GM19395 (cell line): ENCODE measurements at regions not wholly inside any gene's neighbourhood (a gene's known extent, or its start where the extent isn't known, plus 50 kb on each side); places are given as distances from the start of the nearest gene placed in this dataset.
"Not testable (repeated sequence)": the region's sequence is repeated elsewhere in the genome, so short reads cannot be mapped to it uniquely, and the experiment has no call there.

Source experiments
- ATAC-seq: cut with Tn5 transposase; IDR thresholded peaks from one replicate; pipeline ENCODE4 v1.9.1; 2021; ENCODE audit warnings: mild to moderate bottlenecking, moderate library complexity; ENCODE audit not compliant: unreplicated experiment

DNA sequence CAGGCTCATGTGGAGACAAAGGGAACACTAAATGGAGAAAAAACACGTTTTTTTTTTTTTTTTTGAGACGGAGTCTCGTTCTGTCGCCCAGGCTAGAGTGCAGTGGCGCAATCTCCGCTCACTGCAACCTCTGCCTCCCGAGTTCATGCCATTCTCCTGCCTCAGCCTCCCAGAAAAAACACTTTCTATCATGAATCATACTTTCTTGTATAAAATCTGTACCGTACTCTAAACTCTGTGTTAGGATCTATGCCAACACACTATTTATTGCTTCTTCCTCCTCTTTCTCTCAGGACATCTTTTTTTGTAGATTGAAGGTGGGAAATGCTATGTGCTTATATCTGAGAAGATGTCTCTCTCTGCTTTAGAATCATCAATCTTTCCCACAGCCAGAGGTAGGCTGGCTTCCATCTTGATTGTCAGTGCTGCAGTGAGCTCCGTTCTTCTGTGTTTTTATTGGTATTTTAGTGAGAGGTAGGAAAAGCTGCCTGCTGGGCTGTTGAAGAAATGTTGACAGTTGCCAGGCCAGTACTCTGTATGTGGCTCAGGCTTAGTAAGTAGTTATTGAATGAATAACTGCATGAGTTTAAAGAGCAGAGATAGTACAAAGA, 101.1 kb downstream of the GPR85 start:
- ATAC-seq = no peak

DNA sequence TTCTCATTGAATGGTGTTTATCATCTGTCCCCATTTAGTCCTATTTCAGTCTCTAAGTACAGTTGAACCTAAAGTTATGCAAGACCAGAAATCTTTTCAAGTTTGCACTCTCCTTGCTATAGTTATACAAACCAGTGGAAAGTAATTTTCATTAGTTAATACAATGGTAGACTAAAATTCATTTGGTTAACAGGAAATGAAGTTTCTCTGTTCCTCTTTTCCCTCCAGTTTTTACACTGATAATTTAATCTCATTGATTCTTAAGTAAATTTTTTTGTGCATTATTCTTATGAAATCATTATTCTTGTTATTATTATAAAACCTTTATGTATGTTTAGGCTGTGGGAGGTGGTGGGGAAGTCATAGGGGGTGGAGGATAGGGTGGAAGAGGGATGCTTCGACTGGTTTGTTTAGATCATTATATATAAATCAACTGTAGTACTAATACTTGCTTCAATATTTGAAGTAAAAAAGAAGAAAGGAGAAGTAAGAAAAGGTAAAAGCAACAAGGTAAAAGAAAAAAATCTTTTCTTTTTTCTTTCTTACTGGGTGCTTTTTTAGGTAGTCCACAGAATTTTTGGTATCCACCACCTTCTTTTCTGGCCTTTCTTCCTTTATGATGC, 104.1 kb downstream of the GPR85 start:
- peak; percentile 81 for ATAC-seq

DNA sequence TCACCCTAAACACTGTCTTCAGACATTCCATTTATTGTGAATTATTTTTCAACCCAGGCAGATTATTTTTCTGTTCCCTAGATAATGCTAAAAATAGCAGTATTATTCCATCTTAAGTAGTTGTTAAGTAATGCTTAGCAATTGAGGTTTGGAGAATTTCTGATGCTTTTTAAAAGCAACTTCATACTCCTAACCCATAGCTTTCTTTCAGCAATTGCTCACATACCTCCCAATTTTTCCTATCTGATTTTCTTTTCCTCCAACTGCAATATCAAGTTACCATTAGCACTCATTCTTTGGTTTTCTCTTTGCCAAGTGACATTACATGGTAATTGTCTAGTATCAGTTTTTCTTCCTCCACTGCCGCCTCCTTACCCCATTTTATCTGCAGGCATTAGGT, 104.7 kb downstream of the GPR85 start:
- peak; percentile 41 for ATAC-seq

DNA sequence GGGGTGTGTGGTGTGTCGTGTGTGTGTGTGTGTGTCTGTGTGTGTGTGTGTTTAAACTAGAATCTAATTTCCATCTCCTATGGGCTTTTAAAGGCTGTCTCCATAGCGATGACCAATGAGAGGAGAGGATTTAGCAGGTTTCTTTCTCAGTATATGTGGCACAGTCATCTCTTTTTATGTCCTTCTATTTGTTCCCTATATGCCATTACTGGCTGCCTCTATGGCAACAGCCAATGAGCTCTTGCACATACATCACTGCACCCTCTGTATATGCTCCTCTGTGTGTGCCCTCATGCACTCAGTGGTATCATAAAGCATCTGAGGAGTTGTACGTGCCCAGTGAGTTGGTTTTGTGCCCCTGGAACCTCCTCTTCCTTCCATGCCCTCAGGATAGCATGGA, 107.6 kb downstream of the GPR85 start:
- ATAC-seq = not testable (repeated sequence)

DNA sequence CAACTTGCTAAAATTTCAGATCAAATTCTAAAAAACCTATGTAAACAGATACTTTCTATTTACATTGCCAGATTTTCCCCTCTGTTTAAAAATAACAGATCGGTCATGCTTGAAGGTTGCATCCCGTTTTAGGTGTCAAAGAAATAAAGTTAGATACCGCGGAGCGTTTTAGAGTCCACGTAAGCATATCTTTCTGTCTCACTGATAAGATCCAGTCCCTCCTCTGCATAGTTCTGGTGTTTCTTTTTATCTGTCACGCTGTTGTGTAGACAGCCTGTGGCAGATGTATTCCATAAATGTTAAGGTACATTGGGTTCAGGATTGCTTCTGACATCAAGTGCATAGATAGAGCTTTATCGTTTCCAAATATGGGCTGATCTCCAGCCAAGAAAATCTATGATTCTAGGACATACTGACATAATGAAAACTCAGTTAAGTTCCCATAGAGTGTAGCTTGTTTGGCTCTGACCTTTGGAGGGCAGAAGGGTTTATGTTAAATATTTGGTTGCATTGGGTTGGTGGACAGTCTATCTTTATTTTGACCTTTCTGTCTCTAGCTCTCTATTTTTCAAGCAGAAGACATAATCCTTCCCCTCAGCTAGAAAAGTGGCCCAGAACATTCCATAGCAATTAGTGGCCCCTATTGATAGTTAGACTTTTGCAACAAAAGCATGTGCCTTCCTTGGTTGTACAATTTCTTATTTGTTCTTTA, 109.2 kb downstream of the GPR85 start:
- ATAC-seq = peak; percentile 48

DNA sequence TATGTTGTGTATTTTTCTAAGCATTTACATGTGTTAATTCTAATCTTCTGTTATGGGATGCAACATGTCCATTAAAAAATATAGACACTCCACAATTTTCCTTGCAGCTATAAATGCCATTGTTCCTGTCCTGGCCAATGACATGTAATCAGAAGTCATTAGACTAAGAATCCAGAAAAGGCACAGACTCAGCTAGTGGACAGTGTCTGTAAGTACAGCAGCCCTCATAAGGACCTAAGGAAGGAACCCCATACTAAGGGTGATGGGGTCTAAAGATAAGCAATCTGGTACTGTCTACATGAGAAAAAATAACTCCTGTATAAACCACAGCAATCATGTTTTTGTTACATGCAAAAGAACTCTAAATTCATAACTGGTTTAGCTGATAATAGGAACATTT, 115.9 kb downstream of the GPR85 start:
- peak; percentile 79 for ATAC-seq

DNA sequence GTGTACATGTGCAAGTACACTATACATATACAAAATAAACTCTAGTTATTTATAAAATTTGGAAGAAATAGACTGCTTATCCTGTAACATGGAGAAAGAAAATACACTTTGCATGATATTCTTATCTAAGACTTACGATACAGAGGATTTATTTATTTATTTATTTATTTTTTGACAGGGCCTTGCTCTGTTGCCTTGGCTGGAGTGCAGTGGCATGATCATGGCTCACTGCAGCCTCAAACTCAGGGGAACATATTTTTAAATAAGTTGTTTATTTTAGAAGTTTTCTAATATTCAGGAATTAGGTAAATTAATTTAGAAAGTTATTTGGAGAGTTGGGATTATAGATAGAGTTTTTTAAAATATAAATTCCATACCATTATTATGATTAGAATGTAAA, 116.7 kb downstream of the GPR85 start:
- ATAC-seq = no peak

DNA sequence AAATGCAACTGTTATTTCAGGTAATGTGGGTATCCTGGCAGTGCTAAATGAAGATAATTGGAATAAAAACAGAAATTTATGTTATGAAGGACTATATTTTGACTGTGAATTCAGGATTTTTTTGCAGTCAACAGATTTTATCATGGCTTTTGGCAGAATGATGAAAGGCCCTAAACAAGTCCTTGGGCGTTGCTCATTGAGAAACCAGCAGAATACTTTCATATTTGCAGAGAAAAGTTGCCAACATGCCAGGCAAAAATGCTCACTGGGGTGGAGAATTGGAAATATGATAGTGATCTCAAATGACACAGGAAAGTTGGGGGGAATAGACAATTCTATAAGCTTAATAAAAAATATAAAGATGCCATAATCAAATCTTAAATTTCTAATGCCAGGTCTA, 121.1 kb downstream of the GPR85 start:
- no peak for ATAC-seq

DNA sequence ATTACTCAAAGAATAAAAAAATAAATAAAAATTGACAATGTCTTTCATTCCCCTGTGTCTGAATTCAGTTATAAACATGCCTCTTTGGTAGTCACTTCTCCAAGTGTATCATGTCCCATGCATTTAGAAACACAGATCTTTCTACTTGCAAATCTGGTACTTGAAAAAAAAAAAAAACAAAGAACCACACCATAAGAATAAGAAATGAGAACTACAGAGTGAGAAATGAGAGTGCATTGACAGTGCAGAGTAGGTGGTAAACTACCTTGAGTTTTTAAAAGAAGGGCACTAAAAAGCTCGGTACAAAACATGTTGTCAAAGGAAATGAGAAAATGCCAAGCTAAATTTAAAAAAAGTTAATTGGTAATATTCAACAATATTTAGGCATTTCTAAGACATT, 123.0 kb downstream of the GPR85 start:
- ATAC-seq = no peak

DNA sequence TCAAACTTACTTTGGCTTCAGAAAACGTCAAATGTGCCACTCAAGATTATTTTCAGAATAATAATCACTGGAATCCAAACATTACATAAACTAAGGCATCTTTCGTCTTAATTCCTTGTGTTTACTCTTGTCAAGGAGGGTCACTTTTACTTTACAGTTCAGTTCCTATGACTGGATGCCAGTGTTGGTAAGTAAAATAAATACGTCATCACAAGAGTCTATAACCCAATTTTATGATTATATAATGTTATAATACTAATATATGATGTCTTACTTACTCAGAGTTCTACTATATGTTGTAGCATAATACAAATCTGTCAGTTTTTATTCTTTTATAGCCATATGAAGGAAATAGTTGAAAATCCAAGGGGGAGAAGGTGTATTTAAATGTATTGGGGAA, 123.8 kb downstream of the GPR85 start:
- no peak for ATAC-seq

DNA sequence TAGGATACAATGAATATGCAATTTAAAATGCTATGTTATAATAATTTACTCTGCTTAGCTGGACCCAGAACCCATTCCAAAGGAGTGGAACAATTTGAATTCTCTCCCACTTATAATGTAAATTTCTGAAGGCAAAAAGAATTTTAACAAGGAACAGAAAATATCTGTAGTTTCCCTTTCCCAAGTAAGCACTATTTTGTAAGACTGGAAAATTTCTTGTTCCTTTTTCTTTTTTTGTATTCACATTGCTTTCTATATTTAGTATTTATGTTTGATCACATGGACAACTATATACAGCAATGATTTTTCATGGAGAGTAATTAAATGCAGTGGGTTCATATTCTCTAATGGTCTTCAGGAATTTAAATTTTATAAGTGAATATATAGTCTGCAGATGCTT, 127.4 kb downstream of the GPR85 start:
- ATAC-seq = no peak

DNA sequence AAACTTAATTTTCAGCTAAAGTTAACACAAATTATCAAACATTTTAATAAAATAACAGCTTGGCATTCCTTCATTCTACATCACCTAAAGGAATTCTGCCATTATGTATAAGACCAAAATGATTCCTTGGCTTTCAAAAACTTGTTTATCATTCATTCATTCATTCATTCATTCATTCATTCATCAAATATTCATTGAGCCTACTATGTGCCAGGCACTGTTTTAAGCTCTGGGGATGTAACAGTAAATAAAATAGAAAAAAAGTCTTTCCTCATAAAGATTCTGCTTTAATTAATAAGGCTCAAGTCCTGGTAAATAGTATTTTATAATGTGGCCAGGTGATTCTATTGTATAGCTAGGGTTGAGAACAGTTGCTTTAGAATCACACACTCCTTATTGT, 127.9 kb downstream of the GPR85 start:
- ATAC-seq = no peak

DNA sequence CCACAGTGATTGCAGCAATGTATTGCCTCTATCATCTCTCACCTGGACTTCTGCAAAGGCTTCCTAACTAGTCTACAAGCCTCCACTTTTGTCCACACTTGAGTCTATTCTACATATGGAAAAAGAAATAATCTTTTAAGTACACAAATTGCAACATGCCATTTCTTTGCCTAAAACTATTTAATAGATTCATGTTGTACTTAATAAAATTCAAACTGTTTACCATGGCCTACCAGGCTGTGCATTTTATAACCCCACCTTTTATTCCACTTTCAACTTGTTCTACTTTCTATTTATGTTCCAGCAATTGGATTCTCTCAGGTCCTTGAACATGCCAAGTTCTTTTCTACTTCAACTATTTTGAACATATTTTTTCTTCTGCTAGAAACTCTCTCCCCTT, 128.7 kb downstream of the GPR85 start:
- no peak for ATAC-seq

DNA sequence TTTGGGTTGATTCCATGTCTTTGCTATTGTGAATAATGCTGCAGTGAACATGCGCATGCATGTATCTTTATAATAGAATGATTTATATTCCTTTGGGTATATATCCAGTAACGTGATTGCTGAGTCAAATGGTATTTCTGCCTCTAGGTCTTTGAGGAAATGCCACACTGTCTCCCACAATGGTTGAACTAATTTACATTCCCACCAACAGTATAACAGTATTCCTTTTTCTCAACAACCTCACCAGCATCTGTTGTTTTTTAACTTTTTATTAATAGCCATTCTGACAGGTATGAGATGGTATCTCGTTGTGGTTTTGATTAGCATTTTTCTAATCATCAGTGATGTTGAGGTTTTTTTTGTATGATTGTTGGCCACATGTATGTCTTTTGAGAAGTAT, 133.6 kb downstream of the GPR85 start:
- not testable (repeated sequence) for ATAC-seq

DNA sequence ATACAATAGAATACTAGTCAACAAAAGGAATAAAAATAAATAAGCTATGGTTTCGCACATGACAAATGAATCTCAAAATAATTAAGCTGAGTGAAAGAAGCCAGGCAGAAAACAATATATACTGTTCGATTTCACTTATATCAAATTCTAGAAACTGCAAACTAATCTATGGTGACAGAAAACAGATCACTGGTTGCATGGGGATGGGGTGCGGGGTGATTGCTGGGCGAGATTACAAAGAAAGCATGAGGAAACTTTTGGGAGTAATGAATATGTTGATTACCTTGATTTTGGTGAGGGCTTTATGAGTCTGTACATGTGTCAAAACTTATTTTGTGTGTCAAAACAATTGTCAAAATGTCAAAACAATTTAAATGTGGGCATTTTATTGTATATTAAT, 135.6 kb downstream of the GPR85 start:
- ATAC-seq = no peak

DNA sequence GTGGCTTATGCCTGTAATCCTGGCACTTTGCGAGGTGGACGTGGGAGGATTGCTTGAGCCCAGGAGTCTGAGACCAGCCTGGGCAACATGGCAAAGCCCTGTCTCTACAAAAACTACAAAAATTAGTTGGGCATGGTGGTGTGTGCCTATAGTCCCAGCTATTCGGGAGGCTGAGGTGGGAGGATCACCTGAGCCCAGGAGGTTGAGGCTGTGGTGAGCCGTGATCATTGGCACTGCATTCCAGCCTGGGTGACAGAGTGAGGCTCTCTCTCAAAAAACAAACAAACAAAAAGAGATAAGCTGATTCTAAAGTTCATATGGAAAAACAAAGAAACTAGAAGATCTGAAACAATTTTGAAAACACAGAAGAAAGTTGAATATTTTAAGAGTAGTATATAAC, 136.9 kb downstream of the GPR85 start:
- not testable (repeated sequence) for ATAC-seq

DNA sequence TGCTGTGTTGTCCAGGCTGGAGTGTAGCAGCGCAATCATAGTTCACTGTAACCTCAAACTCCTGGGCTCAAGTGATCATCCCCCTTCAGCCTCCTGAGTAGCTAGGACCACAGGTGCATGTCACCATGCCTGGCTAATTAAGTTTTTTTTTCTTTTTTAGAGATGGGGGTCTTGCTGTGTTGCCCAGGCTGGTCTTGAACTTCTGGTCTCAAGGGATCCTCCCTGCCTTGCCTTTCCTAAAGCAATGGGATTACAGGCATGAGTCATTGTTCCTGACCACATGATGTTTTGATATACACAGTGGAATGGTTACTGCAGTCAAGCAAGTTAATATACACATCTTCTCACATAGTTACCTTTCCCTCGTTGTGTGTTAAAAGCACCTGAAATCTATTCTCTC, 140.3 kb downstream of the GPR85 start:
- no peak for ATAC-seq

DNA sequence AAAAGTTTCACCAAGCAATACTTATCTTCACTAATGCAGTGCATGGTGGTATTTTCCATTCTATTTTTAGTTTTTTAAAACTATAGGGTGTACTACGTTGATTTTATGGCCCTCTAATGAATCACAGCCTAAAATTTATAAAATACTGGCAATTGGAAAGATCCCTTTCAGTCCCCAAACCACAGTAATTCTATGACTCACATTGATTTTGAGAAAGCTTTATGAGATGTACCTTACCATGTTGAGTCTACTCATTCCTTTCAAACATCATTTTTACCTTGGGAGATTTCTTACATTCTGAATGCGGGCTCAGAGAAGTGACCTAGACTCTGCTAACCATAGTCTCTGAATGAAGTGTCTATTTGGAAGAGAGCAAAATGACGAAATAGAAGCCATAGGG, 141.6 kb downstream of the GPR85 start:
- ATAC-seq = no peak

DNA sequence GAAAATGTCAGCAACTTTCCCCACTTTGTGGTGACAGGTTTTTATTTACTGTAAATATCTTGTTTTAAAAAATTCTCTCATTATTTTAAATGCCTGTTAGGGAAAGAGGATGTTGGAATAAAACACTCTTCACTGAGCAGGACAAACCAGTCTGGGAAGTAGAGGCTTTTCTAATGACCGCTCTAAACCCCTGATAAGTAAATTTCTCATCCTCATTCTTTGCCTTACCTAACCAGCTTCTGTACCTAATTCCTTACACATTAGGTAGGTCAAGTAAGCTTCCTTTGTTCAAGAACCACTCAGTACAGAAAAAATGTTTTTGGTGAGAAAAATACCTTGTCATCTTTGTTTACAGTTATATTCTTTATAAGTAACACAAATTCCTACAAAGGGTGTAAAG, 143.6 kb downstream of the GPR85 start:
- no peak for ATAC-seq

DNA sequence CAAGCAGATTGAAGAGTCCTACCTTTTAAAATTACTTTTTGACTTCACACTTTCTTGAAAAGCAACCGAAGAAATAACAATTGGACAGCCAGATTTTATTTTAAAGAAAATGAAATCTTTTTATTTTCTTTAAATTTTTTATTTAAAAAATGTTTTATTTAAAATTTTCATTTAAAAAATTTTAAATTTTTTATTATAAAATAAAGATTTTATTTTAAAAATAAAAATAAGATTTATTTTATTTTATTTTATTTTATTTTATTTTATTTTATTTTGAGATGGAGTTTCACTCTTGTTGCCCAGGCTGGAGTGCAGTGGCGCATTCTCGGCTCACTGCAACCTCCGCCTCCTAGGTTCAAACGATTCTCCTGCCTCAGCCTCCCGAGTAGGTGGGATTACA, 144.5 kb downstream of the GPR85 start:
- not testable (repeated sequence) for ATAC-seq

DNA sequence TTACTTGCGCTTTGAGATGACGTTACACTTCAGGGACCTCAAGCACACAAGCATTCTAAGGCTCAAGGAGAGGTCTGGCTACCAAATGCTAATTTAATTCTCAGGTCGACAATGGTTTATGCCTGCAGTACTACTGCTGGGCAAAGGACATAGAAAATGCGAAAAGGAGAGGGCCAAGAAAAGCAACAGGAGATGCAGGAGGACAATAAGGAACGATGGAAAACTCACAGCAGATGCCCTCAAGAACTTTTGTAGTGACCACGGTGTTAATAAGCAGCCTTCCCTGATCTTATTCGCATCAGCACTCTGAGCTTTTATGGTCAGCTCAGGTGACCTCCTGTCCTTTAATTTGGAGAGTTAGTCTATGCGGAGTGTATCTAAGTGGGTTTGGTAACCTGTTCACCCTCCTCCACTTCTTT, 146.3 kb downstream of the GPR85 start:
- peak; percentile 59 for ATAC-seq

DNA sequence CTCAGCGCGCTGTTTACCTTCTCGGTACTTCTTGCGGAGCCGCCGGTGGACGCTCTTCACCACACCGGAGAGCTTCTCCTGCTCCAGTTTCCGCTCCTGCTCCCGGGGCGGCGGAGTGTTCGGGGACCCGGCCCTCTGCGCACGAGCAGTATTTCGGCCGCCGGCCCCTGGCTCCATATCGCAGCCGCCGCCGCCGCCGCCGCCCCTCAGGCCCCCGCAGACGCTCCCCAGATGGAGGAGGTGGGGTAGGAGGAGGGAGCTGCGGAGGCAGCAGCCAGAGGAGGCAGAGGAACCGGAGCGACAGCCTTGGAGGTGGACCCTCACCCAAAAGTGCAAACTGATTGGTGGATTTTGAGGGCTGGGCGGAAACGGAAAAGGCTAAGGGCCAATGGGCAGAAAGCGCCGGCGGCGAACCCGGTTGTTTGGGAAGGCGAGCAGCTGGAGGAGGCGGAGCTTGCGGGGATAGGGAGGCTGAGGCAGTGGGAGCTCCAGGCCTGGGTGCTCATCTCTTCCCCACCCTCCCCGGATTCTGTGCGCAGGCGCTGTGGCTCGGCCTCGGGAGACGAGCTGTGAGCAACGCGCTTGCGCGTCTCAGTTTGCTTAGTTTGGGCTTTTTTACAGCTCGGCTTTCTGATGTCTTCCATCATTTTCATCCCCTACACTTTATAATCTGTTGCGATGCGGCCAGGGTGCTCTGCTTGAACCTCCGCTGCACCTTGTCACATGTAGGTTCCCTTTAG, 146.9 kb downstream of the GPR85 start:
- peak; percentile 97 for ATAC-seq
